ENCODE measurements at regions not wholly inside any gene's neighbourhood (a gene's known extent, or its start where the extent isn't known, plus 50 kb on each side); places are given as distances from the start of the nearest gene placed in this dataset.

DNA sequence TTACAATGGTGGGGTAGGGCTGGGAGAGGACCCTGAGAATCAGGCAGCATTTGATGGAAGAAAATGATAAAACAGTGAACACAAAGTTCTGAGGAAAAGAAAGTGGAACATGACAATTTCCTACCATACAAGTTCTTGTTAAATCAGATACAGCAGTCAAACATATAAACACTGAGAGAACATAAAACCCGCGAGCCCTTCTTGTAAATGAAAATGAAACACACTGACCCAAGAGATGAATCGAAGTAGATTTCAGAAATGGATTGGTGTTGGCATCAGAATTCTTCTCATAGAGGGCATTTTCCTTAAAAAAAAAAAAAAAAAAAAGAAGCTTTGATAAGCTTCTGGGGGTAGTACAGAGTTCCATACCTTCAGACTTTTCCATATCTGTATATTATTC, 134.7 kb upstream of the TMEM45B start:
- 79 to 88% (median 82%) methylated on average over 3 of the region's 3 CpGs for WGBS, 5 donors
- no peaks in the 10 kb centered on the region for H3K36me3 ChIP-seq

DNA sequence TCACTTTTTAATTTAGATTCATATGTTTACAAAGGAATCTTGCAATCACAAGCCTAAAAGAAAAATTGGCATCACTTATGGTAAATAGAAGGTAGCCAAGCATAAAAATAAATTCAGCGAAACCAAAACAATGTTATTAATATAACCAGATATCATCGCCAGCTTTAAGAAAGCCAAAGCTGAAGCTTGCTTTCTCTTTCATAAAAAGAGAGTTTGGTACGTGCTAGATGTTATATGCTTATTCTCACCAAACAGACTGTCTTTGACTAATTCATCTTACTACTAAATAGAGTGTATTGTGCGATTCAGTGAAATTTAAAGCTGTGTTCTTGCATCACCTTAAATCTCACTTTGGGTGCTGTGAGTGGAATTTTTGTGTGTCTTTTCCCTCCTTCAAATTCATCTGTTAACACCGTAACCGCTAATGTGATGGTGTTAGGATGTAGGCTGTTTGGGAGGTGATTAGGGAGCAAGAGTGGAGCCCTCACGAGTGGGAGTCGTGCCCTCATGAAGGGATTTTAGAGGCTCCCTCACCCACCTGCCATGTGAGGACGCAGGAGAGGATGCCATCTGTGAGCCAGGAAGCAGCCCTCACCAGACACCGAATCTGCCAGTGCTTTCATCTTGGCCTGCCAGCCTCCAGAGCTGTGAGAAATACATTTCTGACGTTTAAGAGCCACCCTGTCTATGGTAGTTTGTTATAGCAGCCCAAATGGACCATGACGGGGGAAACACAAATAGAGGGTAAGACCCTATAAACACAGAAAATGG, 134.1 kb upstream of the TMEM45B start:
- intact Hi-C loops (cut with DNase I; ENCODE audit: low total_unique reads) = no loop called here
- Histone ChIP-seq H3K27ac (no peak overlapping the region), H3K27me3 (replicated peaks in 1 of 7) (peaks cover 0 to 4% (median 0%) of the 10 kb centered on the region in 7 donors), H3K9me3 (no peaks in the 10 kb centered on the region), H3K36me3 (no peaks in the 10 kb centered on the region), H3K4me1 (no peaks in the 10 kb centered on the region), H3K4me3 (no peak overlapping the region)
- TF ChIP-seq, protein P1, sequence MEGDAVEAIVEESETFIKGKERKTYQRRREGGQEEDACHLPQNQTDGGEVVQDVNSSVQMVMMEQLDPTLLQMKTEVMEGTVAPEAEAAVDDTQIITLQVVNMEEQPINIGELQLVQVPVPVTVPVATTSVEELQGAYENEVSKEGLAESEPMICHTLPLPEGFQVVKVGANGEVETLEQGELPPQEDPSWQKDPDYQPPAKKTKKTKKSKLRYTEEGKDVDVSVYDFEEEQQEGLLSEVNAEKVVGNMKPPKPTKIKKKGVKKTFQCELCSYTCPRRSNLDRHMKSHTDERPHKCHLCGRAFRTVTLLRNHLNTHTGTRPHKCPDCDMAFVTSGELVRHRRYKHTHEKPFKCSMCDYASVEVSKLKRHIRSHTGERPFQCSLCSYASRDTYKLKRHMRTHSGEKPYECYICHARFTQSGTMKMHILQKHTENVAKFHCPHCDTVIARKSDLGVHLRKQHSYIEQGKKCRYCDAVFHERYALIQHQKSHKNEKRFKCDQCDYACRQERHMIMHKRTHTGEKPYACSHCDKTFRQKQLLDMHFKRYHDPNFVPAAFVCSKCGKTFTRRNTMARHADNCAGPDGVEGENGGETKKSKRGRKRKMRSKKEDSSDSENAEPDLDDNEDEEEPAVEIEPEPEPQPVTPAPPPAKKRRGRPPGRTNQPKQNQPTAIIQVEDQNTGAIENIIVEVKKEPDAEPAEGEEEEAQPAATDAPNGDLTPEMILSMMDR (IDR thresholded peaks at IDR 0.05 in 8 of 11, conservative IDR thresholded peaks at IDR 0.05 in 3 of 11) = no peak
- no peak for TF ChIP-seq POLR2A (IDR thresholded peaks at IDR 0.05)
- no peak for TF ChIP-seq POLR2AphosphoS5 (IDR thresholded peaks at IDR 0.05)
- no peak for DNase-seq
- WGBS, 5 donors = 68 to 78% (median 75%) methylated on average over 12 of the region's 12 CpGs

More for the DNA sequence above, 134.7 kb upstream of the TMEM45B start:
- no peaks in the 10 kb centered on the region for H3K9me3 ChIP-seq
- no peaks in the 10 kb centered on the region for H3K4me1 ChIP-seq
- intact Hi-C loops (cut with DNase I; ENCODE audit: low total_unique reads) = no loop called here
- no peak overlapping the region for H3K27ac ChIP-seq
- no peak overlapping the region for H3K4me3 ChIP-seq
- no peak for DNase-seq
- TF ChIP-seq POLR2A (IDR thresholded peaks at IDR 0.05) (no peak), POLR2AphosphoS5 (IDR thresholded peaks at IDR 0.05) (no peak)
- TF ChIP-seq, protein P1 (IDR thresholded peaks at IDR 0.05 in 8 of 11, conservative IDR thresholded peaks at IDR 0.05 in 3 of 11) = no peak
- H3K27me3 ChIP-seq (replicated peaks in 1 of 7) = peaks cover 0 to 4% (median 0%) of the 10 kb centered on the region in 7 donors

DNA sequence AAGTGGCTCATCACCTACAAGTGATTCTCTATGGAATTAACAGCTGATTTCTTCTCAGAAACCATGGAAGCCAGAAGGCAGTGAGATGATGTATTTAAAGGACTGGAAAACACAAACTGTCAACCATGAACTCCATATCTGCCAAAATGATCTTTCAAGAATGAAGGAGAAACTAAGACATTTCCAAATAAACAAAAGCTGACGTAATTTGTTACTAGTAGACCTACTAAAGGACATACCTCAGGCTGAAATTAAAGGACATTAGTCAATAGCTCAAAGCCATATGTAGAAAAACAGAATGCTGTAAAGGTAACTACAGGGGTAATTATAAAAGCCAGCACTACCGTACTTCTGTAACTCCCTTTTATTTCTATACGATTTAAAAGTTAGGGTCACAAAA, 129.4 kb upstream of the TMEM45B start:
- Histone ChIP-seq H3K4me1 (no peaks in the 10 kb centered on the region), H3K4me3 (no peak overlapping the region), H3K36me3 (no peaks in the 10 kb centered on the region), H3K9me3 (no peaks in the 10 kb centered on the region), H3K27ac (no peak overlapping the region), H3K27me3 (replicated peaks in 1 of 7) (peaks cover 0 to 6% (median 0%) of the 10 kb centered on the region in 7 donors)
- WGBS, 5 donors = 68 to 92% (median 78%) methylated on average over 3 of the region's 3 CpGs
- intact Hi-C loops (cut with DNase I; ENCODE audit: low total_unique reads) = no loop called here
- TF ChIP-seq POLR2A (IDR thresholded peaks at IDR 0.05) (no peak), POLR2AphosphoS5 (IDR thresholded peaks at IDR 0.05) (no peak)
- TF ChIP-seq, protein P1 (IDR thresholded peaks at IDR 0.05 in 8 of 11, conservative IDR thresholded peaks at IDR 0.05 in 3 of 11) = no peak
- DNase-seq = no peak

DNA sequence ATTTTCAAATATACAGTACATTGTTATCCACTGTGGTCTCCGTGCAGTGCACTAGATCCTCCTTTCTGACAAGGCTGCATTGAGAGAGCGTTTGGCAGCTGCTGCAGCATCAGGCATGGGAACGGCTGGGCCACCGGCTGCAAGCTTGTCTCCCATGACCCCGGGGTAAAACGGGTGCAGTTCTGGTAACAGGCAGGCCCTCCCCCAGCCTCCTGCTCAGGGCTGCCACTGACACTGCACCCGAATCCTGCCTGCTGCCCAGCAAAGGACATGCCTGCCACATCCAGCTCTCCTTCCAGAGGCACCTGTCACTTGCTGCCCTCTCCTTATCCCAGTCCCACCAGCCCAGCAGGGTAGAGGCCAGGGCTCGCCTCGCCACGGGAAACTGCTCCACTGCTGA, 124.5 kb upstream of the TMEM45B start:
- WGBS, 5 donors = 61 to 78% (median 72%) methylated on average over 7 to 10 of the region's 10 CpGs

More for the DNA sequence above, 124.5 kb upstream of the TMEM45B start:
- TF ChIP-seq, protein P1 (IDR thresholded peaks at IDR 0.05 in 8 of 11, conservative IDR thresholded peaks at IDR 0.05 in 3 of 11) = no peak
- no peak for TF ChIP-seq POLR2A (IDR thresholded peaks at IDR 0.05)
- no peak for TF ChIP-seq POLR2AphosphoS5 (IDR thresholded peaks at IDR 0.05)
- Histone ChIP-seq H3K9me3 (no peaks in the 10 kb centered on the region), H3K4me1 (peaks cover 0 to 10% (median 3%) of the 10 kb centered on the region in 6 donors), H3K4me3 (no peak overlapping the region), H3K27me3 (replicated peaks in 1 of 7) (peaks cover 0 to 29% (median 0%) of the 10 kb centered on the region in 7 donors), H3K36me3 (no peaks in the 10 kb centered on the region), H3K27ac (no peak overlapping the region)
- intact Hi-C loops (cut with DNase I; ENCODE audit: low total_unique reads) = no loop called here
- no peak for DNase-seq

All from spleen (tissue), 11 donors.